Retinal pigment epithelial cell (primary cell): ENCODE measurements at regions not wholly inside any gene's neighbourhood (a gene's known extent, or its start where the extent isn't known, plus 50 kb on each side); places are given as distances from the start of the nearest gene placed in this dataset.

ENCODE experiments used
- DNase-seq: peaks from one replicate; pipeline ENCODE4 v3.0.0-alpha.2; 2010; ENCODE audit warnings: low read depth
- H3K4me3 ChIP-seq: 2 replicates; pipeline ENCODE4 v1.5.1; 2011; ENCODE audit warnings: mild to moderate bottlenecking, low read length, control low read depth, moderate library complexity
- TF ChIP-seq, protein P1 (sequence below): conservative IDR thresholded peaks from 2 replicates; pipeline ENCODE4 v1.5.1; 2011; ENCODE audit warnings: low read depth, low read length, control low read depth, inconsistent platforms

- no peak for DNase-seq
- no peak overlapping the region for H3K4me3 ChIP-seq
- TF ChIP-seq, protein P1, sequence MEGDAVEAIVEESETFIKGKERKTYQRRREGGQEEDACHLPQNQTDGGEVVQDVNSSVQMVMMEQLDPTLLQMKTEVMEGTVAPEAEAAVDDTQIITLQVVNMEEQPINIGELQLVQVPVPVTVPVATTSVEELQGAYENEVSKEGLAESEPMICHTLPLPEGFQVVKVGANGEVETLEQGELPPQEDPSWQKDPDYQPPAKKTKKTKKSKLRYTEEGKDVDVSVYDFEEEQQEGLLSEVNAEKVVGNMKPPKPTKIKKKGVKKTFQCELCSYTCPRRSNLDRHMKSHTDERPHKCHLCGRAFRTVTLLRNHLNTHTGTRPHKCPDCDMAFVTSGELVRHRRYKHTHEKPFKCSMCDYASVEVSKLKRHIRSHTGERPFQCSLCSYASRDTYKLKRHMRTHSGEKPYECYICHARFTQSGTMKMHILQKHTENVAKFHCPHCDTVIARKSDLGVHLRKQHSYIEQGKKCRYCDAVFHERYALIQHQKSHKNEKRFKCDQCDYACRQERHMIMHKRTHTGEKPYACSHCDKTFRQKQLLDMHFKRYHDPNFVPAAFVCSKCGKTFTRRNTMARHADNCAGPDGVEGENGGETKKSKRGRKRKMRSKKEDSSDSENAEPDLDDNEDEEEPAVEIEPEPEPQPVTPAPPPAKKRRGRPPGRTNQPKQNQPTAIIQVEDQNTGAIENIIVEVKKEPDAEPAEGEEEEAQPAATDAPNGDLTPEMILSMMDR: no peak
These were observed 70.3 kb upstream of the ANO1 start for GRCh38 chr11:70007796-70008195.

GRCh38 chr11:70010774-70011173 is 67.3 kb upstream of the ANO1 start:
- H3K4me3 ChIP-seq: no peak overlapping the region
- no peak for DNase-seq
- TF ChIP-seq, protein P1: no peak

- TF ChIP-seq, protein P1: no peak
- DNase-seq: no peak
- H3K4me3 ChIP-seq: no peak overlapping the region
These were observed 65.9 kb upstream of the ANO1 start for GRCh38 chr11:70012134-70012733.

- no peak overlapping the region for H3K4me3 ChIP-seq
- TF ChIP-seq, protein P1: no peak
- DNase-seq: no peak
These were observed 63.8 kb upstream of the ANO1 start for GRCh38 chr11:70014291-70014690.

DNA sequence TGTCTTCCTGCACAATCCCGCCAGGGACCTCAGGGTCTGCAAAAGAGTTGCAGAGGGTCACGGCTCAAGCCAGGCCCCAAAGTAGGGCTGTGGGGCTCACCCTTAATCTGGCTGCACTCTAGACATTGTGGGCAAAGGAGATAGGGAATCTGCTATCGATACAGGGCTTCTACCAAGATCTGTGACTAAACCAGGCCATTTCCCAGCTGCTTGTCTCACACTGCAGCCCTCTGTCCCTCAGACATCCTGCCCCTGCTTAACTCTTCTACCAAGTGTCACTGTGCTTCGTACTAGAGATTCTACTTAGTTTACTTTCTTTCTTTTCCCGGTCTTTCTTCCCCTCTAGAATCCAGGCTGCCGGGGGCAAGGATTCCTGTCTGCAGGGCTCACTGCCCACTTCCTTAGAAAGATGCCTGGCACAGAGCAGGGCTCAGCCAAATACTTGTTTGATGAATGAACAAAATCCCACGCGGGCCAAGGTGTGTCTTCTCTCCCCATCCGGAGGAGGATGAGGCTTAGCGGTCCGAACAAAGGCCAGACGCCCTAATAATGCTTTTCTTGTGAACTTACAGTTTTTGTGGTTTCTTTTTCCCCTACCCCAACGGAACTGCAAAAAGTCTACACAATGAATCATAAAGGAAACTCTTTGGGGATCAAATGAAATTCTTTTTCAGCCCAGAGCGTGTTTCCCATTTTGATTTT is 61.3 kb upstream of the ANO1 start:
- TF ChIP-seq, protein P1: no peak
- no peak overlapping the region for H3K4me3 ChIP-seq
- DNase-seq: no peak

DNA sequence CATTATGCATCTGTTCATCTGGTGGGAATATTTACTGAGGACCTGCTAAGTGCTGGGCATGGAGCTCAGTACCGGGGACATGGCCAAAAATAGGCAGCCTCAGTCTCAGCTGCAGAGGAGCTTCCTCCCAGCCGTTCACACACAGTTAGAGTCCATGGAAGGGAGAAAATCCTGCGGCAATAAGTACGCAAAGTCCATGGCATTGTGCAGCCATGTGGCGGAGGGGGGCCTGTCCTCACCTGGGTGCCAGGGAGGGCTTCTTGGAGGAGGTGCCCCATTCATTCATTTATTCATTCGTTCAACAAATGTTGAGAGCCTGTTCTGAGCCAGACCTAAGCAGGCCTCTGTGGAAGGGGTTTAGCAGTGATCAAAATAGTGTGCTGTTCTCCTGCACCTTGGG is 59.3 kb upstream of the ANO1 start:
- H3K4me3 ChIP-seq: no peak overlapping the region
- DNase-seq: no peak
- TF ChIP-seq, protein P1: no peak

DNA sequence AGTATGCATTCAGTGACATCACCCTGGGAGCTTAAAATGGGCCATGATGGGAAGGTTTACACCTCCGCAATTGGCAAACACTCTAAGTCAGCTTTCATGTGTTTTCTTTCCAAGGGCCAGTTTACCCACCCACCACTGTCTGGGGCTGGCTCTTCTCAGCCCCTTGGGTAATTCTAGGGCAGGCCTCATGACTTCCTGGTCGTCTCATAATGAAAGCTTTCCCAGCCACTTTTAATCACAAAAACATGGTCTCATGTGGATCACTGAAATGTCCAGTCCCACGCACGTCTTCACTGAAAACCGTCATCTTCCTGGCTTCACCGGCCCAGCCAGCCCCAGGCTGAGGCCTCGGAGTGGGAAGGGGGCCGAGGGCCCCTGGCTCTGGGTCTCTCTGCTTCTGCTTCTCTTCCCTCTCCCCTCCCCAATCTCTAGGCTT is 58.5 kb upstream of the ANO1 start:
- TF ChIP-seq, protein P1: no peak
- no peak for DNase-seq
- H3K4me3 ChIP-seq: no peak overlapping the region
